ENCODE measurements at regions not wholly inside any gene's neighbourhood (a gene's known extent, or its start where the extent isn't known, plus 50 kb on each side); places are given as distances from the start of the nearest gene placed in this dataset.

DNA sequence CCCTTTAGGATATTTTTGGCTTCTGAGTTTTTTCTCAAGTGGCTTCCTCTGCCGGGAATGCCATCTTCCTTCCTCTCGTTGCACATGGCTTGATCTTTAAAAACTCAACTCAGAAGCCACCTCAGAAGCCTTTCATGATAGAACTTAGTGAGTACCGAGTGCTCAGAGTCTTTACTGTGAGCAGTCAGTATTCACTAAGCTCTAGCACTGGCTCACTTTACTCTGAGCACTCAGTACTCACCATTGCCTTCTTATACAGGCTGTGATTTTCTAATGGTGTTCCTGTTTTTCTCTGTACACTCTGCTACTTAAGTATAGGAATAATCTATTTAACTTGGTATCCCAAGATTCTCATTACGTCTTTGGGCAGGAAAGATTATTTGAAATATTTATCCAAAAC, 116.2 kb downstream of the PFDN4 start:
- H2AFZ ChIP-seq (ENCODE audit: control insufficient read depth, low read length), result no peak overlapping the region
- dilution Hi-C loops (cut with MboI; ENCODE audit: extremely low pct_ligation_motif_present, low sequenced_read_pairs), result no loop called here
- H3K36me3 ChIP-seq (ENCODE audit: control insufficient read depth in 2 of 2, extremely low read depth in 1 of 2, insufficient read depth in 2 of 2, low read length in 2 of 2), result no peaks in the 10 kb centered on the region
- DNase-seq (ENCODE audit: low read depth, low spot score) (no peak), FAIRE-seq (no peak)
- no peaks in the 10 kb centered on the region for H3K9me3 ChIP-seq (ENCODE audit: control insufficient read depth, low read depth, low read length)
- no peak overlapping the region for H3K4me2 ChIP-seq (ENCODE audit: control insufficient read depth, extremely low read depth, insufficient read depth, low read depth, low read length)
- H3K9ac ChIP-seq (ENCODE audit: control insufficient read depth, extremely low read depth, insufficient read depth, low read length), result no peak overlapping the region
- H3K4me3 ChIP-seq (ENCODE audit: control insufficient read depth in 2 of 3, extremely low read depth in 1 of 3, insufficient read depth in 2 of 3, low read depth in 1 of 3, low read length in 3 of 3), result no peak overlapping the region
- H3K9me1 ChIP-seq (ENCODE audit: control insufficient read depth, extremely low read depth, insufficient read depth, low read length), result no peaks in the 10 kb centered on the region
- no peak overlapping the region for H3K27ac ChIP-seq (ENCODE audit: control insufficient read depth, insufficient read depth, low read length)
- no peak for TF ChIP-seq EZH2 (IDR thresholded peaks at IDR 0.05; ENCODE audit: low read length)
- TF ChIP-seq CTCF (optimal IDR thresholded peaks at IDR 0.05 in 1 of 3, IDR thresholded peaks at IDR 0.05 in 1 of 3, conservative IDR thresholded peaks at IDR 0.05 in 1 of 3; ENCODE audit: extremely low read depth in 1 of 3, insufficient read depth in 2 of 3, low read length in 3 of 3), result no peak
- no peaks in the 10 kb centered on the region for H3K79me2 ChIP-seq (ENCODE audit: control insufficient read depth, insufficient read depth, low read length)
- H3K27me3 ChIP-seq (ENCODE audit: control insufficient read depth, extremely low read depth, insufficient read depth, low read length), result no peaks in the 10 kb centered on the region
- H4K20me1 ChIP-seq (ENCODE audit: control insufficient read depth, extremely low read depth, insufficient read depth, low read length), result no peaks in the 10 kb centered on the region
- no peaks in the 10 kb centered on the region for H3K4me1 ChIP-seq (ENCODE audit: control insufficient read depth, extremely low read depth, insufficient read depth, low read length)

DNA sequence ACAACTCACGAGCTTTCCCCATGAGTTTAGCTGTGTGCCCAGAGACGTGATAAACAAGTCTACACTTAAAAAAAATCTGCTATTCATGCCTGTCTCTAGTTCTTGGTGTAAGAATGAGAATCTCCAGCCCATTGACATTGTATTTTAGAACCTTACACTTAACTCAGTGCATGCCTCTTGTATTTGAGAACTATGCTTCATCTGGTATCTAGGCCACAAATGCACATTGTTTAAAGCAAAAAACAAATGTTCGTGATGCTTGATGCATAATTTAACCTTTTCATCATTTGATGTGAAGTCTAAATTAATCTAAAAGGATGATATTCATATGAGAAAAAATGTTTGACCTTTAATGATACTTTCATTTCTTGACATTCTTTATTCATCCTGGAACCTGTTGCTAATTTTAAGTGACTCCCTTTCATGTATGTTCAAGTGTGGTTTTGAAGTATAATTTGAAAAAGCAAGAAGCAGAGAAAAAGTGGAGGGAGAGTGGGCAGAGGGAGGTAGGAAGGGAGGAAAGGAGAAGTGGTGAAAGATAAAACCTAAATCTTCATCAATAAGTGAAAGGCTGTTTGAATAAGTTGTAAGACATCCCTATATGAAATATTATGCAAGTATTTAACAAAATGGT, 116.9 kb downstream of the PFDN4 start:
- H3K4me2 ChIP-seq (ENCODE audit: control insufficient read depth, extremely low read depth, insufficient read depth, low read depth, low read length), result no peak overlapping the region
- no peak overlapping the region for H3K4me3 ChIP-seq (ENCODE audit: control insufficient read depth in 2 of 3, extremely low read depth in 1 of 3, insufficient read depth in 2 of 3, low read depth in 1 of 3, low read length in 3 of 3)
- H3K27me3 ChIP-seq (ENCODE audit: control insufficient read depth, extremely low read depth, insufficient read depth, low read length), result no peaks in the 10 kb centered on the region
- H3K9me1 ChIP-seq (ENCODE audit: control insufficient read depth, extremely low read depth, insufficient read depth, low read length), result no peaks in the 10 kb centered on the region
- dilution Hi-C loops (cut with MboI; ENCODE audit: extremely low pct_ligation_motif_present, low sequenced_read_pairs), result no loop called here
- no peak overlapping the region for H3K27ac ChIP-seq (ENCODE audit: control insufficient read depth, insufficient read depth, low read length)
- H3K9ac ChIP-seq (ENCODE audit: control insufficient read depth, extremely low read depth, insufficient read depth, low read length), result no peak overlapping the region
- no peaks in the 10 kb centered on the region for H3K9me3 ChIP-seq (ENCODE audit: control insufficient read depth, low read depth, low read length)
- no peaks in the 10 kb centered on the region for H4K20me1 ChIP-seq (ENCODE audit: control insufficient read depth, extremely low read depth, insufficient read depth, low read length)
- DNase-seq (ENCODE audit: low read depth, low spot score) (no peak), FAIRE-seq (no peak)
- no peaks in the 10 kb centered on the region for H3K79me2 ChIP-seq (ENCODE audit: control insufficient read depth, insufficient read depth, low read length)
- TF ChIP-seq EZH2 (IDR thresholded peaks at IDR 0.05; ENCODE audit: low read length), result no peak
- TF ChIP-seq CTCF (optimal IDR thresholded peaks at IDR 0.05 in 1 of 3, IDR thresholded peaks at IDR 0.05 in 1 of 3, conservative IDR thresholded peaks at IDR 0.05 in 1 of 3; ENCODE audit: extremely low read depth in 1 of 3, insufficient read depth in 2 of 3, low read length in 3 of 3), result no peak
- no peaks in the 10 kb centered on the region for H3K4me1 ChIP-seq (ENCODE audit: control insufficient read depth, extremely low read depth, insufficient read depth, low read length)
- no peak overlapping the region for H2AFZ ChIP-seq (ENCODE audit: control insufficient read depth, low read length)
- no peaks in the 10 kb centered on the region for H3K36me3 ChIP-seq (ENCODE audit: control insufficient read depth in 2 of 2, extremely low read depth in 1 of 2, insufficient read depth in 2 of 2, low read length in 2 of 2)

Measured in keratinocyte (primary cell).